ENCODE measurements at regions not wholly inside any gene's neighbourhood (a gene's known extent, or its start where the extent isn't known, plus 50 kb on each side); places are given as distances from the start of the nearest gene placed in this dataset.

GRCh38 chr4:54496412-54496811 lies 161.3 kb upstream of the KIT start:
- no peak for FAIRE-seq

GRCh38 chr4:54497947-54498346 lies 159.8 kb upstream of the KIT start:
- no peak for FAIRE-seq

GRCh38 chr4:54498661-54499111 lies 159.1 kb upstream of the KIT start:
- FAIRE-seq: no peak

- FAIRE-seq: no peak
Observed at GRCh38 chr4:54499308-54500074, 158.3 kb upstream of the KIT start.

- FAIRE-seq: no peak
Observed at GRCh38 chr4:54505362-54505761, 152.4 kb upstream of the KIT start.

DNA sequence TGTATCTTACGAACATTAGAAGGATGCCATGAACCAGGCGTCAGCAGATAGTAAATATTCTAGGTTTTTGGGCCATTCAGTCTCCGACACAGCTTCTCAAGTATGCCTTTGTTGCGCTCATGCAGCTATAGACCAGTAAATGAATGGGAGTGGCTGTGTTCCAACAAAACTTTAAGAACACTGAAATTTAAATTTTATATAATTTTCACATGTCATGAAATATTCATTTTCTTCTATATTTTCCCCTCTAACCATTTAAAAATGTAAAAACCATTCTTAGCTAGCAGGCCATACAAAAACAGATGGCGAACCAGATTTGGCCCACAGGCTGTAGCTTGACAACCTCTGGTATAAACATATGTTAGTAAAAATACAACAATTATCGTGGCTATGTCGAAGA lies 151.8 kb upstream of the KIT start:
- FAIRE-seq: no peak

- no peak for FAIRE-seq
Observed at GRCh38 chr4:54509057-54509456, 148.7 kb upstream of the KIT start.

DNA sequence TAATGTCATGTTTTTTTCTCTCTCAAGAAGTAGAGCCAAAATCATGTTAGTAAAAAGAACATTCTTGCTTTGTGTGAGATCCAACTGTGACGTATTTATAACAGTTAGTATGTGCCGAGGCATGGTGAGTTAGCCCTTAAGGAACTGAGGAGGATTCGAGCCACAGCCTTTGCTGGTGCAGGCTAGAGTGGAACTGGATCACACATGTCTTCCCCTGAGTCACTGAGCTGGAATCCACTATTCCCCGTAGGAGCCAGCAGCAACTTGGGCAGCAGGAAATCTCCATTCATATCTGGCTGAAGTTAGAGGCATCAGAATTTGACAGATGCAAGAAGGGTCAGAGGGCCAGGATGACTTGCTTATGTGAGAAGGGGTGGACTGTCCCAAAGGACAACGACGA lies 144.6 kb upstream of the KIT start:
- no peak for FAIRE-seq

DNA sequence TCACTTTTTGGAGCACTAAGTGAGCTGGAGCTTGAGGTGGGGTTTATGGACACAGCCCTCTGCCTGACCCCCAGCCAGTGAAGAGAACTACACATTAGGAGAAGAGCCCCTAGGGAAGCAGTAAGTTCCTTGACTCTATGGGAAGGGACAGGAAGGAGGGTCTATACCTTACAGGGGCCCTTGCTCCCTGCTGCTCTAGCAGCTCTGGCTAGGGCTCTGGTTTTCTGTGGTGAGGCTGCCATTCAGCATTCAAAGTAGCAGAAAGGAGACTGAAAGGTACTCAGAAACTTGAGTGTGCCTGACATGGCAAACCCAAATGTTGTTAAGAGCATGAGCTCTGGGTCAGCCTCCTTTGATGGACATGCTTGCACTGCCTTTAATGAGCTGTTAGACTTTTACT lies 144.0 kb upstream of the KIT start:
- FAIRE-seq: no peak

- no peak for FAIRE-seq
Observed at GRCh38 chr4:54516556-54517215, 141.1 kb upstream of the KIT start.

- FAIRE-seq: no peak
Observed at GRCh38 chr4:54517781-54518444, 139.8 kb upstream of the KIT start.

DNA sequence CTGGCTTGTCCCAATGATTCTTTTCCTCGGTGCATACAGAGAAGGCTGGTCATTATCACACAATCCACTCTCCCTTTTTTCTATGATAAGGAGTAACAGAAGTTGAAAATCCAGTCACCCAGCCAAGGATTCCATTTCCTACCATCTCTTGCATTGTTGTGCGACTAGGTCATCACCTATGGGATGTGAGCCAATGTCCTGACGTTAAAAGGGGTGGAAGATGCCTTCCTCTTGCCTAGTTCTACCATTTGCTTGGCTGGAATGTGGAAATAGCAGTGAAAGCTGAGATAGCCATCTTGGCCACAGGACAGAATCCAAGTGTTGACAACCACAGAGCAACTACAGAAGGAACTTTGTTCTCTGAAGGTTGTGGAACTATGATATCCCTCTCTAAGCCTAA lies 132.2 kb upstream of the KIT start:
- FAIRE-seq: no peak

DNA sequence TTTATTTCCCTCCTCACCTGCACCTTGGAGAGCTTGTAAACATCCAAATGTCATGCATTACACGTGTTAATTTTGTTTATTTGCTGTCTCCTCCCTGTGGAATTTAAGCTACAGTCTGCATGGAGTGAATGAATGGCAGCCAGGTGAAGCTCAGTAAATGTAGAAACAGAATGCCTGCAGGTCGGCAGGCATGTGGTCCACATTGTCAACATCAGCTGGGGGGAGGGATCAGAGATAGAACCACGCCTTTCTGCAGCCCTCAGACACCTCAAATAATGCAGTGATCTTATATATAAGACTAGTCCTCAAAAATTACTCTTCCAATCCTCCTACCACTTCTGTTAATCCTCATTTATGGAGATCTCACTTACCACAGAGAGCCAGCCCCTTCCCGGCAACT lies 131.2 kb upstream of the KIT start:
- FAIRE-seq: no peak

- FAIRE-seq: no peak
Observed at GRCh38 chr4:54527532-54527931, 130.2 kb upstream of the KIT start.

DNA sequence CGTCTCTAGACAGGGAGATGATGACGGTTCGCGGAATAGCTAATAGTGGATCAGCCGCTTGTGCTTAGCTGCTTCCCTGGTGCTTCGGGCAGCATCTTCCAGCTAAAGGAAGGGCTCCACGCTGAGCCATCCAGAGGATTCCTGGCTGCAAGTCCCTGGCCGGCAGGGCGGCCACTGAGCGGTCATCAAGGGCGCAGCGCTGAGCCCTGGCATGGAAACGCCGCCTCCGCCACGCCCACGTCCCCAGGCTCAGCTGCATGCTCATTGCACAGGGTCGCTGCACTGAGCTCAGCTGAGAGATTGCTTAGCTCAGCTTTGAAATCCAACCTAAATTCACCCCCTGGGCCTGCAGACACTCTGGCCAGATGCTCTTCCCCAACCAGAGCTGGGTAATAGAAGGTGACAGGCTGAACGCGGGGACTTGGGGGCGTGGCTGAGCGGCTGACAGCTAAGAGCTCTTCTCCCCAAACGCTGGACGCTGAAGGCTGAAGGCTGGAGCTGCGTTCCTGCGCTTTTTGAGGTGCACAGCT lies 118.2 kb upstream of the KIT start:
- FAIRE-seq: no peak

DNA sequence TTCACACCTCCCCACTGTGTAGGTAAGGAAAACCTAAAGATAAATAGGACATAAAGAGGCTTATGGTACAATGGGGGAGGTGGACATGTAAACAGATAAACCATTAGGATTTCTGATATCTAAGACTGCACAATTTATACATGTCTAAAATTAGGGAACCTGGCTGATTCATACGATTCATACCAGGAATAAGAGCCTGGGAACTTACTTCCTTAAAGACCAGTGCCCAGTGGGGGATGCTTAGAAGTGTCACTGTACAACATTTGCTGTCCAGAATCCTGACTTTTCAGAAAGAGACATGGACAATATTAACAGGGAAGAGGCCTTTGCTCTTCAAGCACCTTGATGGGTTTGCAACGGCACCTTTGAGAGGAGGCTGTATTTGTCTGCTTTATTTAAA lies 116.8 kb upstream of the KIT start:
- FAIRE-seq: no peak

DNA sequence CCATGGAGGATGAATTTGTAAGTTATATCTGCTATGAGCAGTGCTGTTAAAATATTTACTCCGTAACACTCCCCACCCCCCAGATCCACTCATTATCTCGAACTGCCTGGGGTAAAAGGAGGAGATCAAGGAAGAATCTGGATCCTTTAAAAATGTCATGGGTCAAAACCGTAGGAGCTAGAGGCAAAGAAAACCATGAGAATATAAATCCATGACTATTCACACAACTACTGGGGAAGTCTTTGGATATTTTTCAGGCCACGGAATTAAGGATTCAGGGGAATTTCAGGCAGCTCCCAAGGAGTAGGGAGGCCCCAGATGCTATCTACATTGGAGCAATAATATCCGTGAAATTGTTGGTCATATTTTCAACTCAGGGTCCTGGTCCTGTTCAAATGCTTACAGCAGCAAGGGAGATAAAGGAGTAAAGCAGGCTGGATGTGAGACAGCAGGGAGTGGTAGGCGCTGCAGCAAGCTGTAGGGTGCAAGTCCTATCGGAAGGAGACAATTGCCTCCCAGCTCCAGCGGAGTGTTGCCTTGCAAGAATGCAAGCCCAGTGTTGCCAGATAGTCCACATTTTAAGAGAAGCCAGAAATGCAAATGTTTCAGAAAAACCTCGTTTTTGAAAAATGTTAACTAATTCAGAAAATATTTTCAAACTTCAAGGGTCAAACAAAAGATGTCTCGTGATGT lies 116.2 kb upstream of the KIT start:
- no peak for FAIRE-seq

DNA sequence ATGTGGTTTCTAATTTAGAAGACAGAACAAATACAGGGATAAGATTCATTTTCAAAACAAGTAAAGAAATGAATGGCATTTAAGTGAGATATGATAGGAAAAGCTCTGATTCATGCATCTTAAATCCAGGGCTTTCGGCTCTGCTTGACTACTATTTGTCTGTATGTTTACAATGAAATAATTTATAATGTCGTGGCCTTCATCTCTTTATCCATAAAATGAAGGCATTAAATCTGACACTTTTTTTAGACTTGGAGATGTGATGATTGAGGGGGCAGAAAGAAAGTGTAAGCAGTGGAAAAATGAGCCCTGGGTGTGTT lies 115.7 kb upstream of the KIT start:
- no peak for FAIRE-seq

GRCh38 chr4:54542540-54543041 lies 115.2 kb upstream of the KIT start:
- no peak for FAIRE-seq

- no peak for FAIRE-seq
Observed at GRCh38 chr4:54543088-54543795, 114.5 kb upstream of the KIT start.

DNA sequence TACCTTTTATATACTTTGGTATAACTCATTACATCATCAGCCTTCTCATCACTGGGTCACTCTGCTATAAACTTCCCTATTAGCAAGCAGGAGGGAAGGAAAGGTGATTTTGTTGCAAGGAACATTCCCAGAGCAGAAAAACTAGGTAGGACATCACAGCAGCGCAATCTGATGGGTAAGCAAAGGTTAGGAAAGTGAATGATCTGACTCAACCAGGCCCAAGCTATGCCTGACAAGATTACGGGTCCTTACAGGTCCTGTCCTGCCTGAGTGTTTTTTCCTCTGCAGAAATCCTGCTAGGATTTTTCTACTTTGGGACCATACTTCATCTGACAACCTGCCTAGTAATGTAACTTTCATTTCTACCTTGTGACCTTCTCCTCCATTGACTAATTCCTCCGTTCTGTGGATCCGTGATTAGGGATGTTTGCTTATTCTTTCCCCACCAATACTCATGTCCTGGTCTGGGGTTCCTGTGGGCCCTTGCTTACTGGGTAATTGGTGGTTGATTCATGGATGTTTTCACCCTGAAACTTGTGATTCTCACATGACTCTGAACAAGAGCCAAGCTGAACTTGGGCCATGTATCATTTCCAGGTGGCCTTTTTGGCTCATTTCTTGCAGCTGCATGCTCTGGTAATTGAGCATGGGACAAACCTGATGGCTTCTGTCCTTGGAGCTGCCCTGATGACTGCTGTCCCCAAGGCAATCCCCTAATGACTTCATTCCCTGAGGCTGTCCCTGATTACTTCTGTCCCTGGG lies 111.9 kb upstream of the KIT start:
- no peak for FAIRE-seq

Data from colon (tissue), 2 donors.